Kidney (tissue), 13 donors: ENCODE measurements at regions not wholly inside any gene's neighbourhood (a gene's known extent, or its start where the extent isn't known, plus 50 kb on each side); places are given as distances from the start of the nearest gene placed in this dataset.

Experiments used
- DNase-seq, 5 donors: peaks; one replicate each; pipeline ENCODE4 v3.0.0-alpha.2; 2013 to 2020
- FAIRE-seq: peaks from 2 replicates; lab custom pipeline; 2012; peaks lifted over from hg19 to GRCh38; lab: Jason Lieb, UNC
- H3K27ac ChIP-seq, 2 donors: one replicate each; pipeline ENCODE4 v1.7.0; 2013; ENCODE audit warnings: low read depth in 2 of 2, low read length in 2 of 2, inconsistent platforms in 1 of 2
- H3K27me3 ChIP-seq: one replicate; pipeline ENCODE4 v1.7.1; 2013; ENCODE audit warnings: low read length, inconsistent platforms; ENCODE audit not compliant: control insufficient read depth, insufficient read depth
- H3K36me3 ChIP-seq, 3 donors: one replicate each; pipeline versions ENCODE4 v1.7.0 to v1.7.1; 2013; ENCODE audit warnings: low read length in 3 of 3, control low read depth in 1 of 3, inconsistent platforms in 1 of 3; ENCODE audit not compliant: insufficient read depth in 3 of 3, control insufficient read depth in 2 of 3
- H3K4me1 ChIP-seq, 3 donors: one replicate each; pipeline versions ENCODE4 v1.7.0 to v1.7.1; 2013; ENCODE audit warnings: low read length in 3 of 3, inconsistent platforms in 1 of 3, low read depth in 1 of 3; ENCODE audit not compliant: control insufficient read depth in 2 of 3, insufficient read depth in 2 of 3
- H3K4me3 ChIP-seq, 3 donors: one replicate each; pipeline versions ENCODE4 v1.7.0 to v1.8.1; 2013; ENCODE audit warnings: low read length in 3 of 3, control low read depth in 1 of 3, inconsistent platforms in 1 of 3
- H3K9ac ChIP-seq, 3 donors: one replicate each; pipeline versions ENCODE4 v1.7.0 to v1.7.1; 2013; ENCODE audit warnings: low read length in 3 of 3, control low read depth in 1 of 3, inconsistent platforms in 1 of 3
- H3K9me3 ChIP-seq, 3 donors: one replicate each; pipeline versions ENCODE4 v1.7.0 to v1.7.1; 2013; ENCODE audit warnings: low read length in 3 of 3, control low read depth in 1 of 3, inconsistent platforms in 1 of 3; ENCODE audit not compliant: control insufficient read depth in 2 of 3, insufficient read depth in 1 of 3
- CTCF ChIP-seq: IDR thresholded peaks from 3 replicates; pipeline ENCODE4 v1.5.1; 2012; ENCODE audit warnings: mild to moderate bottlenecking, moderate library complexity, borderline replicate concordance; ENCODE audit not compliant: insufficient read depth; ENCODE audit errors: extremely low read depth
- intact Hi-C: fragments of 100-400 bp; cut with DNase I; formaldehyde crosslinking; loops from one replicate; pipeline ENCODE4 v1.11.1; 2022
- donor health status: control.
- donor health status: control.
- donor health status: control.
- donor health status: control.
- donor health status: control.
- donor health status: DM: yes; HTN: yes; CAD: no.
- donor health status: Normal renal cell carcinoma (clear cell type).

- DNase-seq: no peak
- no peak for FAIRE-seq
- Histone ChIP-seq H3K4me3 (no peak overlapping the region), H3K9me3 (no peaks in the 10 kb centered on the region), H3K27ac (no peak overlapping the region), H3K4me1 (no peaks in the 10 kb centered on the region), H3K27me3 (no peaks in the 10 kb centered on the region), H3K9ac (no peak overlapping the region), H3K36me3 (no peaks in the 10 kb centered on the region)
- TF ChIP-seq CTCF: no peak
- intact Hi-C loops: no loop called here
These were observed 1392.9 kb downstream of the EFNB2 start for GRCh38 chr13:105142556-105142955.

- DNase-seq: peak in 1 of 5 donors; percentile 48
These were observed 1395.8 kb downstream of the EFNB2 start for GRCh38 chr13:105139380-105140285.

GRCh38 chr13:105139048-105139379, 1396.4 kb downstream of the EFNB2 start:
- no peak for TF ChIP-seq CTCF
- no peak overlapping the region for H3K9ac ChIP-seq
- H3K9me3 ChIP-seq: no peaks in the 10 kb centered on the region
- no peaks in the 10 kb centered on the region for H3K4me1 ChIP-seq
- FAIRE-seq (no peak), DNase-seq (no peak)
- H3K27ac ChIP-seq: no peak overlapping the region
- no peaks in the 10 kb centered on the region for H3K36me3 ChIP-seq
- intact Hi-C loops: no loop called here
- no peaks in the 10 kb centered on the region for H3K27me3 ChIP-seq
- H3K4me3 ChIP-seq: no peak overlapping the region

More at GRCh38 chr13:105139380-105140285, 1395.8 kb downstream of the EFNB2 start:
- H3K27me3 ChIP-seq: no peaks in the 10 kb centered on the region
- no peaks in the 10 kb centered on the region for H3K36me3 ChIP-seq
- H3K9ac ChIP-seq: no peak overlapping the region
- intact Hi-C loops: no loop called here
- H3K4me3 ChIP-seq: peak overlapping the region in 2 of 3 donors; percentile 41
- TF ChIP-seq CTCF: no peak
- no peak for FAIRE-seq
- H3K27ac ChIP-seq: no peak overlapping the region
- H3K4me1 ChIP-seq: no peaks in the 10 kb centered on the region
- H3K9me3 ChIP-seq: no peaks in the 10 kb centered on the region
